ENCODE measurements at regions not wholly inside any gene's neighbourhood (a gene's known extent, or its start where the extent isn't known, plus 50 kb on each side); places are given as distances from the start of the nearest gene placed in this dataset.

DNA sequence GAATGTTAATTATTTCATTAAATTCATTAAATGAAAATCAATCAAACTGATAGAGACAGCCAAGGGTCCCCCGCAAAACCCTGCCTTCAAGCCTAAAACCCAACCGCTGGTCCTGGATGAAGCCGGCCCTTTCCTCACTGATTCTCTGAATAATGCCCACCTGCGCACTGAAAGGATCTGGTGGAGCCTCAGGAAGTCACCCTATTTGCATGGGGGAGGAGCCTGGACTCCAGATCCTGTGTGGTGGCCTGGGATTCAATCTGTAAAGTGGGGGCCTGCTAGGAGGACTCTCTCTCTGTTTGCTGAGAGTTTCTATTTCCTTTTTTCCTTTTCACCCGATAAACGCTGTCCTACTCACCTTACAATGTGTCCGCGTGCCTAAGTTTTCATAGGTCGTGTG is 97.9 kb upstream of the ADAMTS3 start:
- peak overlapping the region; percentile 57 for H2AFZ ChIP-seq (replicated peaks)
- Mint-ChIP-seq H3K27ac (peak overlapping the region; percentile 50), H3K4me1 (peaks cover 52% of the 10 kb centered on the region), H3K4me3 (no peak overlapping the region), H3K9me3 (peaks cover 5% of the 10 kb centered on the region), H3K27me3 (ENCODE audit: insufficient read depth, low read depth) (peaks cover 3% of the 10 kb centered on the region), H3K36me3 (no peaks in the 10 kb centered on the region)
- H3K4me1 ChIP-seq, result peaks cover 52% of the 10 kb centered on the region
- peak overlapping the region; percentile 36 for H3K4me2 ChIP-seq
- H3K4me3 ChIP-seq, result no peak overlapping the region
- H3K27me3 ChIP-seq, result no peaks in the 10 kb centered on the region
- DNase-seq (ENCODE audit: low spot score), result peak; percentile 68
- H3K9ac ChIP-seq, result no peak overlapping the region
- H3K27ac ChIP-seq, result no peak overlapping the region
- peaks cover 13% of the 10 kb centered on the region for H3F3A ChIP-seq (ENCODE audit: low read depth)
- no peaks in the 10 kb centered on the region for H3K79me2 ChIP-seq (ENCODE audit: low read depth)
- TF ChIP-seq, protein P1, sequence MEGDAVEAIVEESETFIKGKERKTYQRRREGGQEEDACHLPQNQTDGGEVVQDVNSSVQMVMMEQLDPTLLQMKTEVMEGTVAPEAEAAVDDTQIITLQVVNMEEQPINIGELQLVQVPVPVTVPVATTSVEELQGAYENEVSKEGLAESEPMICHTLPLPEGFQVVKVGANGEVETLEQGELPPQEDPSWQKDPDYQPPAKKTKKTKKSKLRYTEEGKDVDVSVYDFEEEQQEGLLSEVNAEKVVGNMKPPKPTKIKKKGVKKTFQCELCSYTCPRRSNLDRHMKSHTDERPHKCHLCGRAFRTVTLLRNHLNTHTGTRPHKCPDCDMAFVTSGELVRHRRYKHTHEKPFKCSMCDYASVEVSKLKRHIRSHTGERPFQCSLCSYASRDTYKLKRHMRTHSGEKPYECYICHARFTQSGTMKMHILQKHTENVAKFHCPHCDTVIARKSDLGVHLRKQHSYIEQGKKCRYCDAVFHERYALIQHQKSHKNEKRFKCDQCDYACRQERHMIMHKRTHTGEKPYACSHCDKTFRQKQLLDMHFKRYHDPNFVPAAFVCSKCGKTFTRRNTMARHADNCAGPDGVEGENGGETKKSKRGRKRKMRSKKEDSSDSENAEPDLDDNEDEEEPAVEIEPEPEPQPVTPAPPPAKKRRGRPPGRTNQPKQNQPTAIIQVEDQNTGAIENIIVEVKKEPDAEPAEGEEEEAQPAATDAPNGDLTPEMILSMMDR (IDR thresholded peaks at IDR 0.05), result no peak
- TF ChIP-seq EZH2 (IDR thresholded peaks at IDR 0.05), result no peak
- TF ChIP-seq EZH2phosphoT487 (IDR thresholded peaks at IDR 0.05), result no peak
- H3K36me3 ChIP-seq, result no peaks in the 10 kb centered on the region
- no peaks in the 10 kb centered on the region for H3K9me3 ChIP-seq (ENCODE audit: low read depth)
- no peaks in the 10 kb centered on the region for H4K20me1 ChIP-seq (ENCODE audit: low read depth)

GRCh38 chr4:72665171-72665968 is 96.3 kb upstream of the ADAMTS3 start:
- Histone ChIP-seq H3K36me3 (no peaks in the 10 kb centered on the region), H2AFZ (replicated peaks) (no peak overlapping the region), H3K27me3 (no peaks in the 10 kb centered on the region), H3K9ac (no peak overlapping the region), H4K20me1 (ENCODE audit: low read depth) (no peaks in the 10 kb centered on the region), H3K9me3 (ENCODE audit: low read depth) (no peaks in the 10 kb centered on the region), H3K4me3 (no peak overlapping the region), H3K4me1 (peaks cover 53% of the 10 kb centered on the region), H3K4me2 (peak overlapping the region; percentile 64), H3K27ac (no peak overlapping the region), H3K79me2 (ENCODE audit: low read depth) (no peaks in the 10 kb centered on the region), H3F3A (ENCODE audit: low read depth) (peaks cover 13% of the 10 kb centered on the region)
- DNase-seq (ENCODE audit: low spot score), result no peak
- Mint-ChIP-seq H3K27me3 (ENCODE audit: insufficient read depth, low read depth) (peaks cover 4% of the 10 kb centered on the region), H3K9me3 (no peaks in the 10 kb centered on the region), H3K36me3 (no peaks in the 10 kb centered on the region), H3K27ac (peak overlapping the region; percentile 13), H3K4me3 (no peak overlapping the region), H3K4me1 (peaks cover 59% of the 10 kb centered on the region)
- no peak for TF ChIP-seq EZH2 (IDR thresholded peaks at IDR 0.05)
- TF ChIP-seq EZH2phosphoT487 (IDR thresholded peaks at IDR 0.05), result no peak
- TF ChIP-seq, protein P1 (IDR thresholded peaks at IDR 0.05), result no peak

DNA sequence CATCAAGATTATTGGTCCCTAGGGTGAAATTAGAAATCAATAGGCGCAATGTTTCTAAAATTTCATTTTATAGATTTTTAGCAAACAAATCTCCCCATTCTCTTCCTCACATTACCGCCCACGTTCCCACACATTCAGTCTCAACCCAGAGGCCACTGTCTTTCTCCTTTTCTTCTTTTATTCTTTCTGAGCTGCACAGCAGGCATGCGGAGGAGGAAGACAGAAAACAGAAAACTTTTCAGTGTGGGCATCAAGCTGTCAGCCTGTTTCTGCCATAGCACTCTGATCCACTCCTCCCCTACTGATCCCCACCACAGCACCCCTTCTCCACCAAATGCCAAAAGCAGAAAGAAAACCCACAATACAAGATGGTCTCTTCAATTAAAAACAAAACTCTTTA is 94.8 kb upstream of the ADAMTS3 start:
- TF ChIP-seq EZH2phosphoT487 (IDR thresholded peaks at IDR 0.05) (no peak), EZH2 (IDR thresholded peaks at IDR 0.05) (no peak)
- TF ChIP-seq, protein P1 (IDR thresholded peaks at IDR 0.05), result no peak
- Histone ChIP-seq H3K9me3 (ENCODE audit: low read depth) (no peaks in the 10 kb centered on the region), H4K20me1 (ENCODE audit: low read depth) (no peaks in the 10 kb centered on the region), H2AFZ (replicated peaks) (no peak overlapping the region), H3K79me2 (ENCODE audit: low read depth) (no peaks in the 10 kb centered on the region), H3K9ac (no peak overlapping the region), H3K27ac (peak overlapping the region; percentile 9), H3K4me3 (peak overlapping the region; percentile 28), H3F3A (ENCODE audit: low read depth) (peaks cover 13% of the 10 kb centered on the region), H3K4me2 (peak overlapping the region; percentile 64), H3K36me3 (no peaks in the 10 kb centered on the region), H3K27me3 (no peaks in the 10 kb centered on the region), H3K4me1 (peaks cover 53% of the 10 kb centered on the region)
- DNase-seq (ENCODE audit: low spot score), result peak; percentile 72
- Mint-ChIP-seq H3K27me3 (ENCODE audit: insufficient read depth, low read depth) (peaks cover 4% of the 10 kb centered on the region), H3K4me3 (peak overlapping the region; percentile 77), H3K27ac (peak overlapping the region; percentile 72), H3K9me3 (peaks cover 3% of the 10 kb centered on the region), H3K4me1 (peaks cover 59% of the 10 kb centered on the region), H3K36me3 (no peaks in the 10 kb centered on the region)
